WERI-Rb-1 (cell line): ENCODE measurements at regions not wholly inside any gene's neighbourhood (a gene's known extent, or its start where the extent isn't known, plus 50 kb on each side); places are given as distances from the start of the nearest gene placed in this dataset.

Source experiments
- DNase-seq: peaks from one replicate; pipeline ENCODE4 v3.0.0-alpha.2; 2020
- H3K27ac ChIP-seq: fragments of 250-450 bp; sonication (Bioruptor Pico); 2 replicates; pipeline ENCODE4 v1.5.1; 2020; ENCODE audit warnings: mild to moderate bottlenecking, moderate library complexity
- H3K27me3 ChIP-seq: fragments of 250-450 bp; sonication (Bioruptor Pico); 2 replicates; pipeline ENCODE4 v1.5.1; 2021; ENCODE audit warnings: mild to moderate bottlenecking, low read depth, moderate library complexity; ENCODE audit not compliant: insufficient read depth, severe bottlenecking
- H3K36me3 ChIP-seq: fragments of 250-450 bp; sonication (Bioruptor Pico); 2 replicates; pipeline ENCODE4 v1.5.1; 2020; ENCODE audit warnings: mild to moderate bottlenecking, moderate library complexity
- H3K4me3 ChIP-seq: 2 replicates; pipeline ENCODE4 v1.5.1; 2011; ENCODE audit warnings: low read depth, mild to moderate bottlenecking, control low read depth, low read length
- H3K9me3 ChIP-seq: fragments of 250-450 bp; sonication (Bioruptor Pico); 2 replicates; pipeline ENCODE4 v1.5.1; 2021; ENCODE audit warnings: mild to moderate bottlenecking, moderate library complexity; ENCODE audit not compliant: severe bottlenecking
- TF ChIP-seq, protein P1 (sequence below): IDR thresholded peaks from 2 replicates; pipeline ENCODE4 v1.5.1; 2011; ENCODE audit warnings: low read depth, mild to moderate bottlenecking, control low read depth, inconsistent platforms, low read length

- TF ChIP-seq, protein P1, sequence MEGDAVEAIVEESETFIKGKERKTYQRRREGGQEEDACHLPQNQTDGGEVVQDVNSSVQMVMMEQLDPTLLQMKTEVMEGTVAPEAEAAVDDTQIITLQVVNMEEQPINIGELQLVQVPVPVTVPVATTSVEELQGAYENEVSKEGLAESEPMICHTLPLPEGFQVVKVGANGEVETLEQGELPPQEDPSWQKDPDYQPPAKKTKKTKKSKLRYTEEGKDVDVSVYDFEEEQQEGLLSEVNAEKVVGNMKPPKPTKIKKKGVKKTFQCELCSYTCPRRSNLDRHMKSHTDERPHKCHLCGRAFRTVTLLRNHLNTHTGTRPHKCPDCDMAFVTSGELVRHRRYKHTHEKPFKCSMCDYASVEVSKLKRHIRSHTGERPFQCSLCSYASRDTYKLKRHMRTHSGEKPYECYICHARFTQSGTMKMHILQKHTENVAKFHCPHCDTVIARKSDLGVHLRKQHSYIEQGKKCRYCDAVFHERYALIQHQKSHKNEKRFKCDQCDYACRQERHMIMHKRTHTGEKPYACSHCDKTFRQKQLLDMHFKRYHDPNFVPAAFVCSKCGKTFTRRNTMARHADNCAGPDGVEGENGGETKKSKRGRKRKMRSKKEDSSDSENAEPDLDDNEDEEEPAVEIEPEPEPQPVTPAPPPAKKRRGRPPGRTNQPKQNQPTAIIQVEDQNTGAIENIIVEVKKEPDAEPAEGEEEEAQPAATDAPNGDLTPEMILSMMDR = no peak
- Histone ChIP-seq H3K36me3 (peaks cover 4% of the 10 kb centered on the region), H3K27ac (no peak overlapping the region), H3K27me3 (no peaks in the 10 kb centered on the region), H3K9me3 (no peaks in the 10 kb centered on the region), H3K4me3 (no peak overlapping the region)
- no peak for DNase-seq
Measured at GRCh38 chr1:201745023-201745422, 83.9 kb upstream of the IPO9 start.

DNA sequence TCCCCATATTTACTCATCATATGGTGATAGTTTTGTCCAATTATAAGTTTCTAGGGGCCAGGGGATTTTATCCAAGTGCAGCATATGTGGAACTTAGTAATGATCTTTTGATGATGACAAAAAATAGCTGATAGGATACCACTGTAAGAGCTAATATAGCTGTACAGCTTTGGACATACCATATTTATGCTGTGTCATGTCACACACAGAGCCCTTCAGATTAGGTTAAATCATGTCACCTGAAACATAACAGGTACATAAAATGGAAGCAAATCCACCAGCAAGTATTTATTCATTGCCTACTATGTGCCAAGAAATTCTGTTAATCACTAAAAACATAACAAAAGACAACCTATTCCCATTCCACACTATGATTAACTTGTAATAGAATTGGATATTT, 82.8 kb upstream of the IPO9 start:
- no peaks in the 10 kb centered on the region for H3K9me3 ChIP-seq

DNA sequence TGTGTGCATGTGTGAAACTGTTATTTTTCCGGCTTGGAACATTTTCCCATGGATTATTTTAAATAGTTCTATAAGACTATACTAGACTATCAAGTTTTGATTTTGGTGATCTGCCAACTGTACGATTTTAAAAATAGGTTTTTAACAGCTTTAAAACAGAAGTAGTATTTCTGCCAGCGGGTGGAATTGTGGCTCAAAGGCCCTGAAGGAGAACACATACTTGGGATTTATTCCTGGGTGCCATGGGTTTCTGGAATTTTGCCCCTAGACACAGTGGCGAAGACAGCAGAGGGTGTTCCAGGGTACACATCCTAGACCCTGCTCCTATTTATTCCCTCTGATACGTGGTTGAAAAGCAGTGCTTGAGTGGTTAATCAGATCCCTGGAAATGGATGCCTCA, 81.7 kb upstream of the IPO9 start:
- no peak for DNase-seq
- H3K27ac ChIP-seq = no peak overlapping the region
- TF ChIP-seq, protein P1 = no peak

More for the DNA sequence above, 82.8 kb upstream of the IPO9 start:
- Histone ChIP-seq H3K4me3 (no peak overlapping the region), H3K27me3 (no peaks in the 10 kb centered on the region), H3K36me3 (peaks cover 4% of the 10 kb centered on the region), H3K27ac (no peak overlapping the region)
- DNase-seq = no peak
- TF ChIP-seq, protein P1 = no peak

GRCh38 chr1:201748335-201748734, 80.6 kb upstream of the IPO9 start:
- H3K9me3 ChIP-seq = no peaks in the 10 kb centered on the region
- TF ChIP-seq, protein P1 = no peak
- no peaks in the 10 kb centered on the region for H3K27me3 ChIP-seq
- H3K4me3 ChIP-seq = no peak overlapping the region
- H3K27ac ChIP-seq = no peak overlapping the region
- no peak for DNase-seq
- H3K36me3 ChIP-seq = peaks cover 4% of the 10 kb centered on the region

More for the DNA sequence above, 81.7 kb upstream of the IPO9 start:
- peaks cover 4% of the 10 kb centered on the region for H3K36me3 ChIP-seq
- H3K27me3 ChIP-seq = no peaks in the 10 kb centered on the region
- no peak overlapping the region for H3K4me3 ChIP-seq
- H3K9me3 ChIP-seq = no peaks in the 10 kb centered on the region

- DNase-seq = no peak
- H3K27me3 ChIP-seq = no peaks in the 10 kb centered on the region
Measured at GRCh38 chr1:201749059-201749690, 79.8 kb upstream of the IPO9 start.

More at GRCh38 chr1:201749059-201749690, 79.8 kb upstream of the IPO9 start:
- Histone ChIP-seq H3K36me3 (peaks cover 4% of the 10 kb centered on the region; the same call in 1 of the 2 replicates), H3K27ac (no peak overlapping the region), H3K9me3 (no peaks in the 10 kb centered on the region), H3K4me3 (no peak overlapping the region)
- TF ChIP-seq, protein P1 = no peak
